GM18507 (cell line): ENCODE measurements at regions not wholly inside any gene's neighbourhood (a gene's known extent, or its start where the extent isn't known, plus 50 kb on each side); places are given as distances from the start of the nearest gene placed in this dataset.

Experiments used
- DNase-seq: peaks from one replicate; pipeline ENCODE4 v3.0.0; 2011; ENCODE audit warnings: low read depth; ENCODE audit not compliant: insufficient read length; ENCODE audit errors: extremely low spot score
- FAIRE-seq: peaks from 2 replicates; lab custom pipeline; 2011; peaks lifted over from hg19 to GRCh38; lab: Jason Lieb, UNC

- DNase-seq (no peak), FAIRE-seq (no peak)
Measured at GRCh38 chr2:156170929-156171328, 161.6 kb downstream of the NR4A2 start.

GRCh38 chr2:156165742-156166141 lies 166.8 kb downstream of the NR4A2 start:
- no peak for FAIRE-seq

GRCh38 chr2:156164091-156164720 lies 168.3 kb downstream of the NR4A2 start:
- FAIRE-seq (no peak), DNase-seq (no peak)

More at GRCh38 chr2:156165742-156166141, 166.8 kb downstream of the NR4A2 start:
- DNase-seq = no peak

- FAIRE-seq (no peak), DNase-seq (no peak)
Measured at GRCh38 chr2:156158808-156159207, 173.7 kb downstream of the NR4A2 start.

- no peak for FAIRE-seq
- DNase-seq = no peak
Measured at GRCh38 chr2:156157670-156158069, 174.9 kb downstream of the NR4A2 start.

GRCh38 chr2:156156580-156156979 lies 175.9 kb downstream of the NR4A2 start:
- DNase-seq (no peak), FAIRE-seq (no peak)

DNA sequence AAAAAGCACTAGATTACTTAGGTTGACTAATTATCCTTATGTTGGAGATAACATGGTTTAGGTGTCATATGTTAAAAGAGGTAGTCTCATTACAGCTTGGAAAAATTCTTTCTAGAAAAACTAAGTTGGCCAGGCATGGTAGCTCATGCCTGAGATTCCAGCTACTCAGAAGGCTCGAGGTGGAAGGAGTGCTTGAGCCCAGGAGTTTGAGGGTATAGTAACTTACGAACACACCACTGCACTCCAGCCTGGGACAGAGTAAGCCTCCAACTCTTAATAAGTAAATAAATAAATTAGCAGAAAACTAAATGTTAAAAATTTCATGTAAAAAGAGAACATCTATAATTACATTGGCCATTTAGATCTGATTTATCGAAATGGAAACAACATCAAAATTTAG lies 177.2 kb downstream of the NR4A2 start:
- no peak for FAIRE-seq
- DNase-seq = no peak

GRCh38 chr2:156151351-156151750 lies 181.2 kb downstream of the NR4A2 start:
- no peak for DNase-seq
- FAIRE-seq = no peak

DNA sequence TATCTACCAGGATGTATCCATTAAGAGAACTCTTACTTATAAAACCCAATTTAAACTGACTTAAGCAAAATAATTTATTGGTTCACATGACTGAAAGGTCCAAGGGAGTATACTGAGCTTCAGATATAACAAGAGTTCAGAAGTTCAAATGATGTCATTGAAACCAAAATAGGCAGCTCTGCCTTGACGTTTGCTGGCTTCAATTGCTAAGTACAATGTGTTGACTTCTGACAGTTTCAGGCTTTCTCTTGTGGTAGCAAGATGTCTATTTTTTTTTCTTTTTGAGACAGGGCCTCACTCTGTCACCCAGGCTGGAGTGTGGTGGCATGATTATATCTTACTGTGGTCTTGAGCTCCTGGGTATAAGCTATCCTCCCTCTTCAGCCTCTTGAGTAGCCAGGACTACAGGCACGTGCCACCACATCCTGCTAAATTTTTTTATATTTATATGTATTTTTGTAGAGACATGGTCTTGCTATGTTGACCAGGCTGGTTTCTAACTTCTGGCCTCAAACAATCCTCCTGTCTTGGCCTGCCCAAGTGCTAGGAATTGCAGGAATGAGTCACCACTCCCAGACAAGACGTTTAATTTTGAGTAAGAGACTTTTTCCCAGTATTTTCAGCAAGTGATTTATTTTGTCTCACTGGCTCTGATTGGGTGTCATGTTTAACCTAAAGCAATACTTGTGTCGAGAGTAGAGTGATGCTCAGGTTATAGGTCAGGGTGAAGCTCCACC lies 184.8 kb downstream of the NR4A2 start:
- FAIRE-seq = no peak
- no peak for DNase-seq

GRCh38 chr2:156145976-156146375 lies 186.5 kb downstream of the NR4A2 start:
- DNase-seq (no peak), FAIRE-seq (no peak)

- DNase-seq (no peak), FAIRE-seq (no peak)
Measured at GRCh38 chr2:156145469-156145868, 187.1 kb downstream of the NR4A2 start.

- FAIRE-seq = no peak
- DNase-seq = no peak
Measured at GRCh38 chr2:156136566-156136965, 196.0 kb downstream of the NR4A2 start.

GRCh38 chr2:156134887-156135286 lies 197.6 kb downstream of the NR4A2 start:
- FAIRE-seq = no peak
- DNase-seq = no peak

DNA sequence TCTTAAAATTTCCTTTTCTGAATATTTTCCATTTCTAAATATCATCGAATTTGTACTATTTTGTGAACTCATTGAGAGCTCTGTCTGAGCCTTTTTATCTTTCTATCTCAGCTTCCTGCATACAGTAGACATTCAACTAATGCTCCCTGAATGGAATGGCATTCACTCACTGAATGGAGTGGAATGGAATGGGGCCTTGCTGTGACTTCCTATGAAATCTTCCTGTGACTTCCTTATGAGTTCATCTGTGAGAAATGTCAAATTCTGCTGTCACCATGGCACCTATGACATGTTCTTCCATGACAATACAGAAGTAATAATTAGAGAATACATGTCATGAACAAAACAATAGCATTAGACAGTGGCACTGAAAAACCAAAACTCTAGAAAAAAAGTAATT lies 199.6 kb downstream of the NR4A2 start:
- DNase-seq (no peak), FAIRE-seq (no peak)

DNA sequence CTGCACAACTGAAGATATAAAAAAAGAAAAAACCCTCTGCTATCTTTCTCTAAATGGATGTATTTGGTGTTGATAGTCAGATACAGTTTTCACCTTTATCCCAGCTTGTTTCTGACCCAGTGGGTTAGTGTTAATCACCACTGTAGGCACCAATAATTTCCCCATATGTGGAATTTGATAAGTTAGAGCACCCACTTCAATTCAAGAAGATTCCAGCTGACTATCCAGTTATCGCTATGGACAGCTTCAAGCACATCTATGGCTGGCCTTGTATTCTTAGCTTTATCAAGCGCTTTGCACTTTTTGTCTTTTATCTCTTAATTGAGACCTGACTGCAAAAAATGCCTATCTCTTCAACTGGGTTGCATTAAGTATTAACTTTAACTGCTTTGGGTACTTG lies 200.4 kb downstream of the NR4A2 start:
- DNase-seq = no peak
- no peak for FAIRE-seq

- FAIRE-seq (peak; percentile 45), DNase-seq (no peak)
Measured at GRCh38 chr2:156129227-156129626, 203.3 kb downstream of the NR4A2 start.

GRCh38 chr2:156125018-156125417 lies 207.5 kb downstream of the NR4A2 start:
- no peak for FAIRE-seq

GRCh38 chr2:156124458-156124857 lies 208.1 kb downstream of the NR4A2 start:
- DNase-seq (no peak), FAIRE-seq (no peak)

More at GRCh38 chr2:156125018-156125417, 207.5 kb downstream of the NR4A2 start:
- DNase-seq = no peak

DNA sequence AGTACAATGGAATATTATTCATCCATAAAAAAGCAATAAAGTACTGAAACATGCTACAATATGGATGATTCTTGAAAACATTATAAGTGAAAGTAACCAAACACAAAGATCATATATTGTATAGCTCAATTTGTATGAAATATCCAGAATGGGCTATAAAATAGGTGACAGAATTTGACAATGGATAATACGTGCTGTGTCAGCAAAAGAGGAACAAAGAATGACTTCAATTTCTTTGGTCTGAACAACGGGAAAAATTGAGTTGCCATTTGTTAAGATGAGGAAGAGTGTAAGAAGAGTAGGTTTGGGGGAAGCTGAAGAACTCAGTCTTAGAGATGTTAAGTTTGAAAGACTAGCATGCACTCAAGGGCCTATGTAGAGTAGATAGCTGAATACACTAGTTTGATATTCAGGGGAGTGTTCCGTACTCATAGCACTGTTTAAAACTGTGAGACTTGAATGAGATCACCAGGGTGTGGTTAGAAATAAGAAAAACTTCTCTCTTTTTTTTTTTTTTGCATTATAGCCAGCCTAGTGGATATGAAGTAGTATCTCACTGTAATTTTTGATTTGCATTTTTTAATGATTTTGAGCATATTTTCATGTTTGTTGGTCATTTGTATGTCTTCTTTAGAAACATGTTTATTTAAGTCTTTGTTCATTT lies 213.6 kb downstream of the NR4A2 start:
- FAIRE-seq (no peak), DNase-seq (no peak)

DNA sequence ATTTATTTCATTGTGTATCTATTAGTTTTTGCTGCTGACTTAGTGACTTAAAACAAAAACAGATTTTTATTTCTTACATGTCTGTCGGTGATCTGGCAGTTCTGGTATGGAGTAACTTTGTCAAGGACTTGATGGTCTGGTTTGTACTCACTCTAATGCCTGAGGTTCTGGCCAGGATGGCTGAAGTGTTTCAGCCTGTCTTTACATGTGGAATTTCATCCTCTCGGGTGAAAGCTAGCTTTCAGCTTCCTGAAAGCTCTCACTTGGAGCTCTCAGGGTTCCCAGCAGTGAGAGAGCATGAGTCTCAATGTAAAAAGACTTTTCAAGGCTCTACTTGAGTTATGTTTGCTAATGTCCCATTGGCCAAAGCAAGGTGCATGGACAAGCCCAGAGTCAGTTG lies 216.4 kb downstream of the NR4A2 start:
- DNase-seq (no peak), FAIRE-seq (no peak)

DNA sequence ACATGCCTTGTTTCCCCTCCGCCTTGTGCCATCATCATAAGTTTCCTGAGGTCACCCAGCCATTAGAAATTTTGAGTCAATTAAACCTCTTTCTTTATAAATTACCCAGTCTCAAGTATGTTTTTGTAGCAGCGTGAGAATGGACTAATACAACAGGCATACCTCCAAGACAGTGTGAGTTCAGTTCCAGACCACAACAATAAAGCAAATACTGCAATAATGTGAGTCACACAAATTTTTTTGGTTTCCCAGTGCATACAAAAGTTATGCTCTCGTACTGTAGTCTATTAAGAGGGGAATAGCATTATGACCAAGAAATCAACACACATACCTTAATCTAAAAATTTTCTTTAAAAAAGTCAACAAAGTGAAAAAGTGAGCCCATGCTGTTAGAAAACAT lies 217.2 kb downstream of the NR4A2 start:
- no peak for DNase-seq
- FAIRE-seq = no peak
